Prostate gland (tissue), 2 donors: ENCODE measurements at regions not wholly inside any gene's neighbourhood (a gene's known extent, or its start where the extent isn't known, plus 50 kb on each side); places are given as distances from the start of the nearest gene placed in this dataset.
"Not testable (repeated sequence)": the region's sequence is repeated elsewhere in the genome, so short reads cannot be mapped to it uniquely, and the experiment has no call there.

ENCODE experiments used
- DNase-seq: peaks from one replicate; pipeline ENCODE4 v3.0.0-alpha.2; 2019; ENCODE audit warnings: low spot score
- H3K27ac ChIP-seq, 2 donors: fragments of 200-600 bp; sonication (generic); 2 replicates each; pipeline ENCODE4 v1.5.1; 2017 to 2019
- H3K27me3 ChIP-seq: fragments of 200-600 bp; sonication (generic); replicated peaks from 2 replicates; pipeline ENCODE4 v1.5.1; 2019; ENCODE audit not compliant: insufficient read depth
- H3K36me3 ChIP-seq, 2 donors: fragments of 200-600 bp; sonication (generic); 1 replicate in 1 of 2; 2 replicates in 1 of 2; pipeline versions ENCODE4 v1.5.1 to v1.8.1; 2017 to 2019
- H3K4me1 ChIP-seq: fragments of 200-600 bp; sonication (generic); replicated peaks from 2 replicates; pipeline ENCODE4 v1.5.1; 2019
- H3K4me3 ChIP-seq, 2 donors: fragments of 200-600 bp; sonication (generic); 2 replicates each; pipeline ENCODE4 v1.5.1; 2017 to 2019
- H3K9me3 ChIP-seq: fragments of 200-600 bp; sonication (generic); 2 replicates; pipeline ENCODE4 v1.5.1; 2017
- CTCF ChIP-seq, 4 experiments: fragments of 200-600 bp in 2 of 4; fragments of 450-650 bp in 2 of 4; sonication (generic) in 2 of 4; IDR thresholded peaks; 1 replicate in 3 of 4; 2 replicates in 1 of 4; pipeline ENCODE4 v1.5.1; 2016 to 2019; ENCODE audit warnings: antibody characterized with exemption in 4 of 4, mild to moderate bottlenecking in 2 of 4, moderate library complexity in 2 of 4
- POLR2A ChIP-seq: fragments of 450-650 bp; IDR thresholded peaks from one replicate; pipeline ENCODE4 v1.6.1; 2016; ENCODE audit warnings: antibody characterized with exemption, mild to moderate bottlenecking
- POLR2AphosphoS5 ChIP-seq: sonication (generic); formaldehyde crosslinking; IDR thresholded peaks from one replicate; pipeline ENCODE4 v1.6.1; 2017; ENCODE audit warnings: antibody characterized with exemption
- WGBS: methylation state at CpG from one replicate; pipeline ENCODE4 v1.1.5; 2018; 5-methylcytosine and 5-hydroxymethylcytosine counted together
- intact Hi-C: fragments of 100-400 bp; cut with DNase I; formaldehyde crosslinking; loops from one replicate; pipeline ENCODE4 v1.14.2; 2022

- WGBS = 87% methylated on average over 2 of the region's 2 CpGs
- Histone ChIP-seq H3K36me3 (no peaks in the 10 kb centered on the region), H3K9me3 (no peaks in the 10 kb centered on the region), H3K4me1 (no peaks in the 10 kb centered on the region), H3K4me3 (no peak overlapping the region), H3K27me3 (no peaks in the 10 kb centered on the region), H3K27ac (no peak overlapping the region)
- TF ChIP-seq CTCF (IDR thresholded peaks at IDR 0.05) (no peak), POLR2AphosphoS5 (no peak)
- intact Hi-C loops = no loop called here
- no peak for DNase-seq
Measured at GRCh38 chr4:128686032-128686465, 123.5 kb upstream of the JADE1 start.

DNA sequence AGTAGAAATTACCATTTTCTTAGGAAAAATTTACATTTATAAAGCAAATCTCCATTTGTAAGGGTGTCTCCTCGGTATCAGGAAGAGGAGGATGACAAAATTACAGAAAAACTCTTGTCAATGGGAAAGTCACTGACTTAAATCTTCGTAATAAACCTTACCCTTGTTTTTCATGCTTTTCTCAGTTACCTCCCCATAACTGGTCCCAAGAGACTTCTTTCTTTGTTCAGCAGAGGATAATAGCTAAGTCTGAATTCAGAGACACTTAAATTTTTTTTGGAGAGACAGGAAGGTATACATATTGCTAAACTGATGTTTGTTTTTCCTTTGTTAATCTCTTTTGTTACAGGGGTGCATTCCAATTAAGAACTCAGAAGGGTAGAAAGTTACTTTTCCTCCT, 125.5 kb upstream of the JADE1 start:
- TF ChIP-seq CTCF (IDR thresholded peaks at IDR 0.05) (no peak), POLR2A (no peak), POLR2AphosphoS5 (no peak)
- Histone ChIP-seq H3K27me3 (no peaks in the 10 kb centered on the region), H3K4me3 (no peak overlapping the region), H3K4me1 (no peaks in the 10 kb centered on the region), H3K36me3 (no peaks in the 10 kb centered on the region), H3K27ac (no peak overlapping the region), H3K9me3 (no peaks in the 10 kb centered on the region)
- WGBS = 74% methylated on average over 2 of the region's 2 CpGs
- intact Hi-C loops = no loop called here
- DNase-seq = no peak

GRCh38 chr4:128682942-128683666, 126.4 kb upstream of the JADE1 start:
- Histone ChIP-seq H3K4me3 (no peak overlapping the region), H3K27ac (no peak overlapping the region), H3K9me3 (no peaks in the 10 kb centered on the region), H3K36me3 (no peaks in the 10 kb centered on the region), H3K27me3 (no peaks in the 10 kb centered on the region), H3K4me1 (no peaks in the 10 kb centered on the region)
- WGBS = 78% methylated on average over 9 of the region's 9 CpGs
- no peak for DNase-seq
- TF ChIP-seq POLR2AphosphoS5 (no peak), POLR2A (no peak), CTCF (IDR thresholded peaks at IDR 0.05) (no peak)
- intact Hi-C loops = no loop called here

GRCh38 chr4:128676095-128676494, 133.4 kb upstream of the JADE1 start:
- H3K4me3 ChIP-seq = no peak overlapping the region
- DNase-seq = no peak
- intact Hi-C loops = no loop called here
- no peaks in the 10 kb centered on the region for H3K27me3 ChIP-seq
- no peaks in the 10 kb centered on the region for H3K9me3 ChIP-seq
- no peaks in the 10 kb centered on the region for H3K36me3 ChIP-seq
- no peak overlapping the region for H3K27ac ChIP-seq
- no peaks in the 10 kb centered on the region for H3K4me1 ChIP-seq
- TF ChIP-seq POLR2AphosphoS5 (no peak), CTCF (IDR thresholded peaks at IDR 0.05) (no peak), POLR2A (no peak)
- WGBS = 33% methylated on average over 1 of the region's 1 CpG

DNA sequence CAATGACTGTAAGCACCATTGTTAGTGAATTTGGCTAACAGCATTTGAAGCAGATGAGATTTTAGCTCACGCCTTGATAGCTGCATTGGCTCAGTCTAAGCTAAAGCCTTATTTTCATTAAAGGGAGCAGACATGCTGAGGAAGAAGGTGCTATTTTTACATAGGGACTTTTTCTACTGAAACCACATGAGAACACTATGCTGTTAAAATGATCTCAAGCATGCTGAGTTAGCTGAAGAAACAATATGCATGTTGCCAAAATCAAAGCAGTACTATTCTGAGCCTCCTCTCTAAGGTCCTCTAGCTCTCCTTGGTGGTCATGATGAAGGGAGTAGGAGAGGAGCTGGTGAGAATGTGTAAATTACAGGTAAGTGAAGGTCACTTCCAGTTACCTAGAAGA, 134.4 kb upstream of the JADE1 start:
- no peak overlapping the region for H3K4me3 ChIP-seq
- intact Hi-C loops = no loop called here
- no peak for DNase-seq
- no peak for TF ChIP-seq POLR2AphosphoS5
- no peak for TF ChIP-seq CTCF (IDR thresholded peaks at IDR 0.05)
- no peak for TF ChIP-seq POLR2A
- 47% methylated on average over 1 of the region's 1 CpG for WGBS
- no peaks in the 10 kb centered on the region for H3K27me3 ChIP-seq
- no peaks in the 10 kb centered on the region for H3K9me3 ChIP-seq
- no peak overlapping the region for H3K27ac ChIP-seq
- H3K36me3 ChIP-seq = no peaks in the 10 kb centered on the region
- no peaks in the 10 kb centered on the region for H3K4me1 ChIP-seq

DNA sequence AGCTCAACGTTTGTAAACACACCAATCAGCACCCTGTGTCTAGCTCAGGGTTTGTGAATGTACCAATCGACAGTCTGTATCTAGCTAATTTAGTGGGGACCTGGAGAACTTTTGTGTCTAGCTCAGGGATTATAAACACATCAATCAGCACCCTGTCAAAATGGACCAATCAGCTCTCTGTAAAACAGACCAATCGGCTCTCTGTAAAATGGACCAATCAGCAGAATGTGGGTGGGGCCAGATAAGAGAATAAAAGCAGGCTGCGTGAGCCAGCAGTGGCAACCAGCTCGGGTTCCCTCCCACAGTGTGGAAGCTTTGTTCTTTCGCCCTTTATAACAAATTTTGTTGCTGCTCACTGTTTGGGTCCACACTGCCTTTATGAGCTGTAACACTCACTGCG, 136.3 kb upstream of the JADE1 start:
- DNase-seq, H3K36me3 ChIP-seq, H3K9me3 ChIP-seq, H3K27ac ChIP-seq, H3K4me1 ChIP-seq, H3K4me3 ChIP-seq, intact Hi-C loops, H3K27me3 ChIP-seq: not testable (repeated sequence)
- 91% methylated on average over 7 of the region's 7 CpGs for WGBS

GRCh38 chr4:128672596-128672995, 136.9 kb upstream of the JADE1 start:
- H3K4me3 ChIP-seq, H3K4me1 ChIP-seq, H3K9me3 ChIP-seq, DNase-seq, H3K36me3 ChIP-seq, H3K27me3 ChIP-seq, H3K27ac ChIP-seq, intact Hi-C loops: not testable (repeated sequence)
- WGBS = 95% methylated on average over 17 of the region's 22 CpGs
